WTC11 (cell line): ENCODE measurements at regions not wholly inside any gene's neighbourhood (a gene's known extent, or its start where the extent isn't known, plus 50 kb on each side); places are given as distances from the start of the nearest gene placed in this dataset.

ENCODE experiments used
- NR3C1 ChIP-seq: sonication (generic); formaldehyde crosslinking; conservative IDR thresholded peaks from 2 replicates; pipeline ENCODE4 v1.8.1; 2023; ENCODE audit warnings: low read depth, mild to moderate bottlenecking, missing genetic modification reagents
- TEAD4 ChIP-seq: sonication (generic); formaldehyde crosslinking; IDR thresholded peaks from 2 replicates; pipeline ENCODE4 v1.8.0; 2022; ENCODE audit warnings: mild to moderate bottlenecking, missing genetic modification reagents
- TP53 ChIP-seq: sonication (generic); formaldehyde crosslinking; IDR thresholded peaks from 2 replicates; pipeline ENCODE4 v1.8.1; 2023; ENCODE audit warnings: mild to moderate bottlenecking, missing genetic modification reagents
- TF ChIP-seq, protein P1 (sequence below): fragments of 200-600 bp; IDR thresholded peaks from 2 replicates; pipeline ENCODE4 v1.8.0; 2022; ENCODE audit warnings: antibody characterized with exemption
- TF ChIP-seq, protein P2 (sequence below): sonication (generic); formaldehyde crosslinking; IDR thresholded peaks from 2 replicates; pipeline ENCODE4 v1.8.1; 2022; ENCODE audit warnings: low read depth, mild to moderate bottlenecking, moderate library complexity, missing genetic modification reagents, borderline replicate concordance
- TF ChIP-seq, protein P3 (sequence below): fragments of 250-450 bp; sonication (Bioruptor Pico); IDR thresholded peaks from 2 replicates; pipeline ENCODE4 v2.1.2; 2022; ENCODE audit warnings: mild to moderate bottlenecking, moderate library complexity
- TF ChIP-seq, protein P4 (sequence below): sonication (generic); formaldehyde crosslinking; IDR thresholded peaks from 2 replicates; pipeline ENCODE4 v1.8.0; 2023; ENCODE audit warnings: missing genetic modification reagents
- TF ChIP-seq, protein P5 (sequence below): sonication (generic); formaldehyde crosslinking; IDR thresholded peaks from 2 replicates; pipeline ENCODE4 v1.8.0; 2022; ENCODE audit warnings: mild to moderate bottlenecking, missing genetic modification reagents

DNA sequence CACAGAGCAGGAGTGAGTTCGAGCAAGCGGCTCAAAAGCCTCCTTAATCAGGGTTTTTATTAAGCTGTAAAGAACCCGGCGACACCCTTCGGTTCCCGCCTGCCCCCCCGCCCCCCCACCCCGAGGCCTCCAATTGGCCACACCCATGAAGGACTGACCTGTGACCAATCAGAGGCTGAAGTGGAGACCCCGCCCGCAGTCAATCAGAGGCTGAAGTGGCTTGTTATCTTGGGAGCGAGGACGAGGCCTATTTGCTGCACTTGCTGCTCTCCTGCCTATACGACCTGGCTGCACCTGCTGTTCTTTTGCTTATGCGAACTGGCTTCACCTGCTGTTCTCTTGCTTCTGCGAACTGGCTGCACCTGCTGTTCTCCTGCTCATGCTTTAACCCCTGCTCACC, 844.9 kb downstream of the OLFM4 start:
- no peak for TF ChIP-seq TP53 (CRISPR knock-in tag)
- TF ChIP-seq, protein P1, sequence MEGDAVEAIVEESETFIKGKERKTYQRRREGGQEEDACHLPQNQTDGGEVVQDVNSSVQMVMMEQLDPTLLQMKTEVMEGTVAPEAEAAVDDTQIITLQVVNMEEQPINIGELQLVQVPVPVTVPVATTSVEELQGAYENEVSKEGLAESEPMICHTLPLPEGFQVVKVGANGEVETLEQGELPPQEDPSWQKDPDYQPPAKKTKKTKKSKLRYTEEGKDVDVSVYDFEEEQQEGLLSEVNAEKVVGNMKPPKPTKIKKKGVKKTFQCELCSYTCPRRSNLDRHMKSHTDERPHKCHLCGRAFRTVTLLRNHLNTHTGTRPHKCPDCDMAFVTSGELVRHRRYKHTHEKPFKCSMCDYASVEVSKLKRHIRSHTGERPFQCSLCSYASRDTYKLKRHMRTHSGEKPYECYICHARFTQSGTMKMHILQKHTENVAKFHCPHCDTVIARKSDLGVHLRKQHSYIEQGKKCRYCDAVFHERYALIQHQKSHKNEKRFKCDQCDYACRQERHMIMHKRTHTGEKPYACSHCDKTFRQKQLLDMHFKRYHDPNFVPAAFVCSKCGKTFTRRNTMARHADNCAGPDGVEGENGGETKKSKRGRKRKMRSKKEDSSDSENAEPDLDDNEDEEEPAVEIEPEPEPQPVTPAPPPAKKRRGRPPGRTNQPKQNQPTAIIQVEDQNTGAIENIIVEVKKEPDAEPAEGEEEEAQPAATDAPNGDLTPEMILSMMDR = no peak
- TF ChIP-seq, protein P2, sequence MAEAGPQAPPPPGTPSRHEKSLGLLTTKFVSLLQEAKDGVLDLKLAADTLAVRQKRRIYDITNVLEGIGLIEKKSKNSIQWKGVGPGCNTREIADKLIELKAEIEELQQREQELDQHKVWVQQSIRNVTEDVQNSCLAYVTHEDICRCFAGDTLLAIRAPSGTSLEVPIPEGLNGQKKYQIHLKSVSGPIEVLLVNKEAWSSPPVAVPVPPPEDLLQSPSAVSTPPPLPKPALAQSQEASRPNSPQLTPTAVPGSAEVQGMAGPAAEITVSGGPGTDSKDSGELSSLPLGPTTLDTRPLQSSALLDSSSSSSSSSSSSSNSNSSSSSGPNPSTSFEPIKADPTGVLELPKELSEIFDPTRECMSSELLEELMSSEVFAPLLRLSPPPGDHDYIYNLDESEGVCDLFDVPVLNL = no peak
- TF ChIP-seq, protein P3, sequence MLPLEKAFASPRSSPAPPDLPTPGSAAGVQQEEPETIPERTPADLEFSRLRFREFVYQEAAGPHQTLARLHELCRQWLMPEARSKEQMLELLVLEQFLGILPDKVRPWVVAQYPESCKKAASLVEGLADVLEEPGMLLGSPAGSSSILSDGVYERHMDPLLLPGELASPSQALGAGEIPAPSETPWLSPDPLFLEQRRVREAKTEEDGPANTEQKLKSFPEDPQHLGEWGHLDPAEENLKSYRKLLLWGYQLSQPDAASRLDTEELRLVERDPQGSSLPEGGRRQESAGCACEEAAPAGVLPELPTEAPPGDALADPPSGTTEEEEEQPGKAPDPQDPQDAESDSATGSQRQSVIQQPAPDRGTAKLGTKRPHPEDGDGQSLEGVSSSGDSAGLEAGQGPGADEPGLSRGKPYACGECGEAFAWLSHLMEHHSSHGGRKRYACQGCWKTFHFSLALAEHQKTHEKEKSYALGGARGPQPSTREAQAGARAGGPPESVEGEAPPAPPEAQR = no peak
- no peak for TF ChIP-seq TEAD4 (CRISPR knock-in tag)
- TF ChIP-seq, protein P4, sequence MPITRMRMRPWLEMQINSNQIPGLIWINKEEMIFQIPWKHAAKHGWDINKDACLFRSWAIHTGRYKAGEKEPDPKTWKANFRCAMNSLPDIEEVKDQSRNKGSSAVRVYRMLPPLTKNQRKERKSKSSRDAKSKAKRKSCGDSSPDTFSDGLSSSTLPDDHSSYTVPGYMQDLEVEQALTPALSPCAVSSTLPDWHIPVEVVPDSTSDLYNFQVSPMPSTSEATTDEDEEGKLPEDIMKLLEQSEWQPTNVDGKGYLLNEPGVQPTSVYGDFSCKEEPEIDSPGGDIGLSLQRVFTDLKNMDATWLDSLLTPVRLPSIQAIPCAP = no peak
- TF ChIP-seq NR3C1 (CRISPR knock-in tag) = no peak
- TF ChIP-seq, protein P5, sequence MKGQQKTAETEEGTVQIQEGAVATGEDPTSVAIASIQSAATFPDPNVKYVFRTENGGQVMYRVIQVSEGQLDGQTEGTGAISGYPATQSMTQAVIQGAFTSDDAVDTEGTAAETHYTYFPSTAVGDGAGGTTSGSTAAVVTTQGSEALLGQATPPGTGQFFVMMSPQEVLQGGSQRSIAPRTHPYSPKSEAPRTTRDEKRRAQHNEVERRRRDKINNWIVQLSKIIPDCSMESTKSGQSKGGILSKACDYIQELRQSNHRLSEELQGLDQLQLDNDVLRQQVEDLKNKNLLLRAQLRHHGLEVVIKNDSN = no peak
